ENCODE measurements at regions not wholly inside any gene's neighbourhood (a gene's known extent, or its start where the extent isn't known, plus 50 kb on each side); places are given as distances from the start of the nearest gene placed in this dataset.

DNA sequence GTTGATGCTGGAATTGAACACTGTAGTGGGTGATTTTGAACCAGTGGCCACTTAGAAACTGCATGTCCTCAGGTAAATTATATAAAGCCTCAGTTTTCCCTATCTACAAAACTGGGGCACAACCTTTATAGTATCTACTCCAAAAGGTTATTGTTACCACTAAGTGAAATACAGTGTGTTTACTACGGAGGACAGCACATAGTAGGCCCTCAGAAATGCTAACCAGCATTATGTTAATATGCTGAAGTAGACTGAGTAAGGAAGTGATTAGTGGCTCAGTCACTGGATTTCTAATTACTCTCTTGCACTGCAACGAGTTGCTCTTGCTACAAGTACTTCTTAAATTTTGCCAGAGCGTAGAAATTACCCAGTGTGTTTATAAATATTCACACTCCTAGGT is 139.5 kb downstream of the HAUS1 start:
- TF ChIP-seq, protein P1, sequence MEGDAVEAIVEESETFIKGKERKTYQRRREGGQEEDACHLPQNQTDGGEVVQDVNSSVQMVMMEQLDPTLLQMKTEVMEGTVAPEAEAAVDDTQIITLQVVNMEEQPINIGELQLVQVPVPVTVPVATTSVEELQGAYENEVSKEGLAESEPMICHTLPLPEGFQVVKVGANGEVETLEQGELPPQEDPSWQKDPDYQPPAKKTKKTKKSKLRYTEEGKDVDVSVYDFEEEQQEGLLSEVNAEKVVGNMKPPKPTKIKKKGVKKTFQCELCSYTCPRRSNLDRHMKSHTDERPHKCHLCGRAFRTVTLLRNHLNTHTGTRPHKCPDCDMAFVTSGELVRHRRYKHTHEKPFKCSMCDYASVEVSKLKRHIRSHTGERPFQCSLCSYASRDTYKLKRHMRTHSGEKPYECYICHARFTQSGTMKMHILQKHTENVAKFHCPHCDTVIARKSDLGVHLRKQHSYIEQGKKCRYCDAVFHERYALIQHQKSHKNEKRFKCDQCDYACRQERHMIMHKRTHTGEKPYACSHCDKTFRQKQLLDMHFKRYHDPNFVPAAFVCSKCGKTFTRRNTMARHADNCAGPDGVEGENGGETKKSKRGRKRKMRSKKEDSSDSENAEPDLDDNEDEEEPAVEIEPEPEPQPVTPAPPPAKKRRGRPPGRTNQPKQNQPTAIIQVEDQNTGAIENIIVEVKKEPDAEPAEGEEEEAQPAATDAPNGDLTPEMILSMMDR (IDR thresholded peaks at IDR 0.05), result no peak
- no peak for TF ChIP-seq EZH2 (IDR thresholded peaks at IDR 0.05; ENCODE audit: borderline replicate concordance, insufficient read depth, low read depth, low read length, poor library complexity, severe bottlenecking)

Data from B cell (primary cell).